ENCODE measurements at regions not wholly inside any gene's neighbourhood (a gene's known extent, or its start where the extent isn't known, plus 50 kb on each side); places are given as distances from the start of the nearest gene placed in this dataset.
A peak's percentile ranks its signal among the peaks of the same experiment; 100 is the strongest.
"Not testable (repeated sequence)": the region's sequence is repeated elsewhere in the genome, so short reads cannot be mapped to it uniquely, and the experiment has no call there.

DNA sequence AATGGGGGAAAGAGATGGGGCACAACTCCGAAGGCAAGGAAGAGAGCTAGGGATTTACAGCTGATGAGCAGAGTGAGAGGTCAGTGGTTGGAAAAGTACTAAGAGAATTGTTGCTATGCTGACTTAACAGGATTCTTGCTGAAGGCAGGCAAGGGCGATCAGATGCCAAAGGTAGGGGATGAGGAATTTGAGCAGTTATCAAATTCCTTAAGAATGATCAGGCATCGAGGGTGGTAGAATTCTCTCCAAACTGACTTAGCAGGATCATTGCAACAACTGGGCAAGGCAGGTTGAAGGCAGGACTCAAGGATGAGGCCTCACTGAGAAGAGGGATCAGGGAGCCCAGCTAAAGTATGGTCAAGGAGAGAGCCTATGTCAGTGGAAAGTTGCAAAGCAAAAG is 171.0 kb downstream of the HSD17B3 start:
- no peak for DNase-seq

DNA sequence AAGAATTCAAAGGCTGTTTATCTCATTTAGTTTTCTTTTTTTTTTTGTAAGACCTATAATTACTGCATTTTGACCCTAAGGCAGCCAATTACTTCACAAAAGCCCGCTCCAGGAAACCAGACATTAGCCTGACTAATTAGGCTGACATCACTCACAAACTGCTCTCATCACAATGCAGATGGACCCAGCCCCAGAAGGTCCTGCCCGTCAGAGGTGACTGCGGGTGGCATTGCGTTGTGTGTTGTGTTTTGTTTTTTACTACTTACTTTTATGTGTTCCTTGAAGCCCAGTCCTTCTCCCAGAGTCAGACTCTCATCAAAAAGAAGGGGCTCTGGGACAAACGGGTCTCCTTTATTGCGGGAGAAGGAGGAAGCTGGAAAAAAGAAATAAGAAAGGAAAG is 172.2 kb downstream of the HSD17B3 start:
- no peak for DNase-seq

DNA sequence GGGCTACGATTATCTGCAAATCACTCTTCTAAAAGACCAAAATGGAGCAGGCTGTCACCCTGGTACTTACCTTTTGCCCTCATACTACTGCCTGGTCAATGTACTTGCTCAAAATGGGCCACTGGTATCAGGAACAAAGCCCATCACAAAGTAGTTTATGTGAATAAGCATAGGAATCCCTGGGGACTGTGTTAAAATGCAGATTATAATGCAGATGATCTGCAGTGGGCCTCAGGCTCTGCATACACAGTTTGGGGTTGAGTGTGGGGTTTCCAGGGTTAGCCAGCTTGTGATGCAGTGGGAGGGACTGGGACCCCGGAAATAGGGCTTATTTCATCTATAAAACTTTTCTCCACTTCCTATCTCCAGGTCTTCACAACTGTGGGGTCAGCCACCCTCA is 173.1 kb downstream of the HSD17B3 start:
- no peak for DNase-seq

DNA sequence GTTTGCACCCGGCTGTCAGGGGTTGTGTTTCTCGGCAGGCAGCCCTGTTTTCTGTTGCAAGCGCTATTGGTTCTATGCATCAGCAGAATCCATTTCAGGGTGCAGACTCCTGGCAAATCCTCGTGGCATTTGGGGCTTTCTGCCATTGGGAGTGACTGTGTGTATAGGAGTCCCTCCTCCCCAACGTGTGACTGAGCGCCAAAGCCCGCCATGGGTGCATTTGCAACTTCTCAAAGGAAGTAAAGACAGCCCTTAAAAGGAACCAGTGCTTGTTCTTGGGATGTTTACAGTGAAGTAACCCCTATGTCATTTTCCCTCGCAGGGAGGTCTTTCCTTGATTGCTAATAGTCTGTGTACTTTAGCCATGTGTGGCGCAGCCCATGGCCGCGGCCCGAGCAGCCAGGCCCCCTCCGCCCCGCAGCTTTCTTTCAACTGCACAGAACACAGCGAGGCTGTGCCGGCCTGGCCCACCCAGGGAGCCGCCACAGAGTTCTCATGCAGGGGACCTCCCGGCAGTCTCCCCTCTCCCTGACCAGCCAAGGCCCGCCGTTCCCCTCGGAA is 175.6 kb downstream of the HSD17B3 start:
- DNase-seq = no peak

DNA sequence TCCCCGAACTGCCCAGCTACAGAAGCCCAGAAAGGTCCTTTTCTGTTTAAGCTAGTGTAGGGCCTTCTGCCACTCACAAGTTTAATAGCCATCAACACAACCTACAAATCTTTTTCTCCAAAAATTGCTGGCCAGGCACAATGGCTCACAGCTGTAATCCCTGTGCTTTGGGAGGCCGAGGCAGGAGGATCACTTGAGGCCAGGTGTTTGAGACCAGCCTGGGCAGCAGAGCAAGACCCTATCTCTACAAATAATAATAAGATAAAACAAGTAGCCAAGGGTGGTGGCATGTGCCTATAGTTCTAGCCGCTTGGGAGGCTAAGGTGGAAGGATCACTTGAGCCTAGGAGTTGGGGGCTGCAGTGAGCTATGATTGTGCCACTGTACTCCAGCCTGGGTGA is 176.4 kb downstream of the HSD17B3 start:
- no peak for DNase-seq

DNA sequence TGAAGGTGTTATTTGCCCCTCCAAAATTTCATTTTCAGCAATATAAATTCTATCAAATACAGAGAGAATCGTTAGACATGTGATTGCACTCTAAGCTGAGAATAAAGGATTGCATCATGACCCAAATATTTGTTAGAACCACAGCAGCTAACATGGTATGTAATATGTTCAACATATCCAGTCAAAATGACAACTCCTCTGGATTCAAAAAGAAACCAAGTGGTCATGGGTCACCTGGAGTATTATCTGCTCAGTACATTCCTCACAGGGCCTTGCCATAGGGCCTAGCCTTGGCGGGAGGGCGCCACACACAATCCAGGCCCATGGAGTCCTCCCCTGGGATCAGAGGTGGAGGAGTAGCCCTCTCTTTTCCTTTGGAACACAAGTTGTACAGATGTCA is 179.2 kb downstream of the HSD17B3 start:
- no peak for DNase-seq

DNA sequence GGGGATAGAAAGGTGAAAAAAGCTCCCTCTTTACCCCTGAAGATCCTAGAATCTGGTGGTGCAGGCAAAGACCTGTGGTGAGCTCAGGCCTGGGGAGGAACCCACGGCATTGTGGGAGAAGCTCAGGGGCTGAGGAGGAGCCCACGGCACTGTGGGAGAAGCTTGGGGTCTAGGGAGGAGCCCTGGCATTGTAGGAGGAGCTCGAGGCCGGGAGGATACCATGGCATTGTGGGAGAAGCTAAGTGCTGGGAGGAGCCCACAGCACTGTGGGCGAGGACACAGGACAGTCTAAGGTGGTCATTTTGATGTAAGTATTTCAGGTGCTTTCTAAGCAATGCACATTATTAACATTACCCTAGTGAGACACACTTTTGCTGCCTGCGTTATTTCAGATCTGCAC is 179.7 kb downstream of the HSD17B3 start:
- no peak for DNase-seq

DNA sequence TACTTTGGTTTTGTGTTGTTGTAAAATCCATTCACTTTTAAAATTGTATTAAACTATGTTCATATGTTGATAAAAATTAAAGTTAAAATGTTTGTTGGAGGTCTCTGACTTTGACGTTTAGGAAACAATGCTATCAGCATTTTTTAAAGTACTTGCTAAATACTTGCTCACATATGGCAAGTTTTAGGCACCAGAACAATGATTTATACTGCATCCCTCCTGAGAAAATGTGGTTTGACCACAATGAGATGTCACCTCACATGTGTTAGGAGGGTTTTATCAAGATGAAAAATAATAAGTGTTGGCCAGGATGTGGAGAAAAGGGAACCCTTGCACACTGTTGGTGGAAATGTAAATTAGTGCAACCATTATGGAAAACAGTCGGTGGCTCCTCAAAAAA is 180.8 kb downstream of the HSD17B3 start:
- no peak for DNase-seq

DNA sequence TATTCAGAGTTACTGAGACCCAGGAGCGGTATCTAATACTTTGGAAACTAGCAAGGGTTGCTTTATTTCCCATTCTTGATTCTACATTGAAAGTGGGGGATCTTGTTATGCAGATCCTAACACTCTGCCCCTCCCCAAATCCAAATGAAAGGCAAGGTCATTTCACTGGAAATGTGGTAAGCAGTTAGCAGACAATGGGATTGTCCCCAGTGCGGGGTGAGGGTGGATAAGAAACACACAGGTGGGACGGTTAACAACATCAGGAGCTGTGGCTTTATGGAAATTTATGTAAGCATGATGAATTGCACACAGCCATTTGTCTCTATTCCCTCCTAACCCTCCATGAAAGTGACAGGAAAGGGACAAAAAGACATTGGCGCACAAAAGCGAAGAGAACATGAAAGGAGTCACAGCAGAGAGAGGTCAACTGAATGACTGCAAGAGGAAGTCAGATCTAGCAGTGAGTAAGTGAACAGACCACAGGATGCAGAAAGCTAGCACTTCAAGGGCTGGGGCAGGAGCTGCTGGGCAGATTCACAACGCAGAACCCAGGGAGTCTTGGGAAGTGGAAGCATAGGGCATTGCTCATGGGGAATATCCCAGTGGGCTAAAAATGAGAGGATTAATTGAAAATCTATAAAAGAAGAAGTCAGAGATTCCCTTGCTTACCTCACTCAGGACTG is 184.4 kb downstream of the HSD17B3 start:
- DNase-seq = peak; percentile 19

DNA sequence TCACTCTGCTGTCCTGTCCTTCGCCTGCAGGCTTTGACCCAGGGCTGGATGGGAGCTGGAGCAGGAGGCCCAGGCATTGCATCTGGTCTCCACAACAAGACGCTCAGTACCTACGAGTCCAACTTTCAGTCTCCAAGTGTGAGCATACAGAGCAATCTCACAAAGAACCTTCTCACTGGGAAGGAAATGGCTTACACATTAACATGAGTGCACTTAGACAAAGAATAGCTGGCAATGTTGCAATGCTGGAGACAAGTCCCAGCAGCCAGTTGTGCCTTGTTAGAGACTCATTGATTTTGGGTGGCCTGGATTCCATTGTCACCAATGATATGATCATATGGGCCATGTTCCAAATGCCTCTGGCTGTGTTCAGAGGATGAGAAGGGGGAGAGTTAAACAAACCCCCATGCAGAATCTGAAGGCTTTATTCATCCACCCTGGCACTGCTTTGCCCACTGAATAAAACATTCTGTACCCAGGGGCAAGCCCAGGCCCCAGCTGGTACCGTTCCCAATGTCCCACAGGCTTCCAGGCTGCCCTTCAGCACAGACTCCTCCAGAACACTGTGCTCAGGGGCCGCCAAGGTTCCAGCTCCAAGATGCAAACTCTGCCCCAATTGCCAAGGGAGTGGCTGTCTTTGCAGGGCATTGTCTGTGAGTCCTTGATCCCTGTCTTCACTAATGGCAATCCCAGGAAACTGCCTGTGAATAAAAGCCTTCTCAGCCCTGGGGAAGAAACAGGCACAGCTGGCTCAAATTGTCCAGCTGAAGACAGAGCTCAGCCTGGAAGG is 185.5 kb downstream of the HSD17B3 start:
- no peak for DNase-seq

DNA sequence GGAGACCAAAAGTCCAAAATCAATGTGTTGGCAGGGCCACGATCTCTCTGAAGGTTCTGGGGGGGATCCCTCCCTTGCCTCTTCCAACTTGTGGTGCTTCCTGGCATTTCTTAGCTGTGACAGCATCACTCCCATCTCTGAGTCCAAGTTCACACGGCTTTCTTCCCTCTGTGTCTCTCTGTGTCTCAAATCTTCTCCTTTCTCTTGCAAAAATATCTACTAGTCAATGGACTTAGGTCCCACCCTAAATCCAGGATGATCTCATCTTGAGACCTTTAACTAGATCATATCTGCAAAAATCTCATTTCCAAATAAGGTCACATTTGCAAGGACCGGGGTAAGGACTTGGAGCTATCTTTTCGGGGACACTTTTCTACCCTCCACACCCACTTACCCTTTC is 186.1 kb downstream of the HSD17B3 start:
- no peak for DNase-seq

DNA sequence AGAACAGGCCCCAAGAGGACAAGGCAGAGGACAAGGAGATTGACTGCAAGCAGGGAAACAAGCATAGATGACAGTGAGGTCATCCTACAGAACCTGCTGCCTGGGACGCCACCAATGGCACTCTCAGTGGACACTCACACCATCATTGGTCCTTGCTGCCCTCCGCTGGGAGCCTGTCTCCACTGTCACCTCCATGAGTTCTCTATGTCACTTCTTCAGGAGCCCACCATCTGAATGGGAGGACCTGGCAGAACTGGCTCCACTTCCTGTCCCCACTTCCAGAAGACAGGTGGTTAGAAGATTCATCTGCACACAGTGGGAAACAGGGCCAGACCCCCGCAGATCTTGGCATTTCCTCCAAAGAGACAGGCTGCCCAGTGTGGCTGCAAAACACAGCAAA is 188.9 kb downstream of the HSD17B3 start:
- DNase-seq = no peak

DNA sequence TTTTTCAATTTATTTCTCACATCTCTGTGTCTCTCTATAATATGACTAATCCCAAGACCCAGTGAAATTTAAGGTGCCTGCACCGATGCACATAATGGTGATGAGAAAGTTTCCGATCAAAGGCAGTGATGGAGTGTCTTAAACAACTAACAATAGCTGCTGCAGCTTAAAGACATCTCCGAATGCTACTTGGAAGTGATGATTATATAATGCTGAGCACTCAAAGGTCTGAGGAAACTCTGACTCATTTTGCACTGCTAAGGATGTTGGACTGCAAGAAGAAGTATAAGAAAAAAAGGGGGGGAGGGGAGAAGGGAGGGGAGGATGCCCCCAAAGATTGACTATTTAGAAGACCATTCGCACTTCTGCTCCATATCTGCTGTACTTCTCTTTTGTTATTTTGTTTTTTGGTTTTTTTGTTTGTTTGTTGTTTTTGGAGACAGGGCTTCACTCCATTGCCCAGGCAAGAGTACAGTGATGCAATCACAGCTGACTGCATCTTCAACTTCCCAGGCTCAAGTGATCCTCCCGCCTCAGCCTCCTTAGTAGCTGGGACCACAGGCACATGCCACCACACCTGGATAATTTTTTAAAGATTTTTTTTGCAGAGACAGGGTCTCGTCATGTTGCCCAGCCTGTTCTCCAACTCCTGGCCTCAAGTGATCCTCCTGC is 192.2 kb downstream of the HSD17B3 start:
- peak; percentile 8 for DNase-seq

DNA sequence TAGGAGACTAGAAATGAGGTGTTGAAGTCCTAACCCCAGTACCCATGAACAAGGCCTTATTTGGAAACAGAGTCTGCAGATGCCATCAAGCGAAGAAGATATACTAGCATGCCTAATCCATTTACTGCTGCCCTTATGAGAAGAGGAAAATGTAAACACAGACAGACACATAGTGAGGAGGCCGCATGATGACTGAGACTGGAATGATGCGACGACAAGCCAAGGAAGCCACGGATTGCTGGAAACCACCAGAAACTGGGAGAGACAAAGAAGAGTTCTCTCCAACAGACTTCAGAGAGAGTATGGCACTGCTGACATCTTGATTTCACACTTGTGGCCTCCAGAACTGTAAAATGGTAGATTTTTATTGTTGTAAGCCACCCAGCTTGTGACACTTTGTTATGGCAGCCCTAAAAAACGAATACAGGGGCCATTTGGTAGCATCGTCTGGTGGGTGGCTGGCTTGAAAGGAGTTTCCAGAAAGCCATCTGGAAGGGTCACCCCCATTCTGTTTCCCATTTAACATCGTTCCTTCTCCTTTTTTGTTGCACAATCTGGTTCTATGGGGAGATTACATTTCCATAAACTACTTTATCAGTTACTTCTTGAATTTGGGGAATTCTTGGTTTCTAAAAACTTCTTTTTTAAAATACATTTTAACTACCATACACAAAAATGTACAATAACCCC is 193.1 kb downstream of the HSD17B3 start:
- DNase-seq = no peak

DNA sequence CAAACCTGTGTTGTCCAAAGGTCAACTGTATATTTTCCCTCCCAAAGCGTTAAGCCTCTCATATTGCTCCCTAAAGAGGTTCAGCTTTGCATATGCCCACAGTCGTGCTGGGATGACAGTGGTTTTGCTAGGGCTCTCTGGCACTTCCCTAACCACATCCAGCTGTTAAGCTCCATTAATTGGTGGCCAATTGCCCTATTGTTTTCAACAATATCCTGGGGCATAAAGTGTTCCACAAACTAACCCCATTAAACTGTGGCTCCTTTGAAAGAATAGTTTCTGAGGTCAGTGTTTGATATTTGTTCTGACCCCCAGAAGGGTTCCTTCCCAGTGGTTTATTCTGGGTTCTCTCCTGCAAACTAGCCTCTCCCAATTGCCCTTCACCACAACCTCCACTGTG is 194.5 kb downstream of the HSD17B3 start:
- DNase-seq = no peak

DNA sequence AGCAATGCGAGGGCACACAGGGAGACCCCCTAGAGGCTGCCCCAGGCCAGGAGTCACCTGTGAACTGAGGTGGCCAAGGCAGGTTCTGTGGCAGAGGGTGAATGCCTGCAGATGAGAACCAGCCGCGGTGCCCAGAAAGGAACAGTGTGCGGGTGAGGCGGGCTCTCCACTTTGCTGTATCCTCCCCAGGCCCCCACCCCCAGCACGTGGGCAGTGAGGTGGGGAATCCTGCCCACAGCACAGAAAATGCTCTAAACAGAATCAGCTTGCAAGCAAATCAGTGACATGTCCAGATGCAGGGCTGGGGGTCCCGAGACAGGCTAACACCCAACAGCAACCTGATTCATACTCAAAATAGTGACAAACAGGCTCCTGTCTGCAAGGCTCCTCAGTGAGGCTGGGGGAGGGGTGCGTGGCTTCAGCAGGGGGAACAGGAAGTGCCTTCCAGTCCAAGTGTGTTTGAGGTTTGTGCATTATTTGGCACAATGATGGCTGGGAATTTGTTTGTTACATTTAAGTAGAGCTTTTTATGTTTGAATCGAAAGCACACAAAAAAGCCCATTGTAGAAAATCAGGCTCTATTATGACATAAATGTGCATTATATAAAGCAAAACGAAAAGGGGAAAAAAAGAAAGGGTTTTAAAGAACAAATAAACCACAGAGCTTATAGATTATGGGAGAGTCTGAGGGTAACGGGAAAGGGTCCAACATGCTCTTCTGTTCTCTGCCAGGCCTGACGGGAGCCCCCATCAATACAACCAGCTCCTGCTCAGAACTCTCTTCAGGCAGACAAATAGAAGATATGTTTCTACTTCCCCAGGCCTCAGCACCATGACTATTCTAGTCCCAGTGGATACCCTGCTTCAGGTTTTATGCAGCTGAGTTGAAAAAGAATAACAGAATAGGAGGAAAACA is 201.3 kb downstream of the HSD17B3 start:
- no peak for DNase-seq

DNA sequence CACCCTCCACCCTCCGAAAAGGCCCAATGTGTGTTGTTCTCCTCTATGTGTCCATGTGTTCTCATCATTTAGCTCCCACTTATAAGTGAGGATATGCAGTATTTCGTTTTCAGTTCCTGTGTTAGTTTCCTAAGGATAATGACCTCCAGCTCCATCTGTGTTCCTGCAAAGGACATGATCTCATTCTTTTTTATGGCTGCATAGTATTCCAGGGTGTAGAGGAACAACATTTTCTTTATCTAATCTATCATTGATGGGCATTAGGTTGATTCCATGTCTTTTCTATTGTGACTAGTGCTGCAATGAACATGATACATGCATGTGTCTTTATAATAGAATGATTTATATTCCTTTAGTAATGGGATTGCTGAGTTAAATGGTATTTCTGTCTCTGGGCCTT is 211.3 kb downstream of the HSD17B3 start:
- not testable (repeated sequence) for DNase-seq

DNA sequence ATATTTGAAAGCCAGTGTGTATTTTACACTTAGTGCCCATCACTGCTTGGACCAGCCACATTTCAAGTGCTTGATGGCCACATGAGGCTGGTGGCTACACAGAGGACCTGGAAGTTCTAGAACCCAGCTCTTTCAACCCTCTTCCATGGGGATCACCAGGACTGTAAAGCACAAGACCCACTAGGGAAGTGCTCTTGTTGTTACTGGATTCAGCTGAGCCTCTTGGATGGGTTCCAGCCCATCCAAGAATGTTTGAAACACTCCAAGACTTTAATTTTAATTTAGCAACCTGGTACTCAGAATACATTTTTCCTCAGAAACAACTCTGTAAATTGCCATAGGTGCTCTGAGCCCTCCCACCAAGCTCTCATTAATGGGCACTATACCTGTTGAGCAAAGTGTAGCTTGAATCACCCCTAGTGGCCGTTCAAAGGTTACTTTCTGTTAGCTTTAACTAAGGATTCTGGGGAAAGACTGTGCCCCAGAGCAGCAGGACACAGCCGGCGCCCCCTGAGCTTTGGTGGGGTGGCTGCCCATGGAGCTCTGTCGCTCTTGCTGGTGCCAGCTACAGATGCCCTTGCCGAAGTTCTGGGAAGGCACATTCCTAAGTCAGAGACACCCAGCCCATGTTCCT is 212.4 kb downstream of the HSD17B3 start:
- no peak for DNase-seq

DNA sequence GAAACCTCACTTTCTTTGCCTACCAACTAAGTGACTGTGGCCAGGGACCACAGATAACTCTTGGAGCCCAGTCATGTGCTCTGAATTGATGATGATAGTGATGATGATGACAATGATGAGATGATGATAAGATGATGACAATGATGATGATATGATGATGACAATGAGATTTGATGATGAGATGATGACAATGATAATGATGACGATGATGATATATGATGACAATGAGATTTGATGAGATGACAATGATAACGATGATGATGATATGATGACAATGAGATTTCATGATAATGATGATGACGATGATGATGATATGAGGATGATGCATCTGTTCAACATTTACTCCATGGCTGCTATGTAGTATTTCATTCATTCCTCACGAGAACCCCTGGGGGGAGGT is 213.0 kb downstream of the ERCC6L2 start:
- DNase-seq = no peak

DNA sequence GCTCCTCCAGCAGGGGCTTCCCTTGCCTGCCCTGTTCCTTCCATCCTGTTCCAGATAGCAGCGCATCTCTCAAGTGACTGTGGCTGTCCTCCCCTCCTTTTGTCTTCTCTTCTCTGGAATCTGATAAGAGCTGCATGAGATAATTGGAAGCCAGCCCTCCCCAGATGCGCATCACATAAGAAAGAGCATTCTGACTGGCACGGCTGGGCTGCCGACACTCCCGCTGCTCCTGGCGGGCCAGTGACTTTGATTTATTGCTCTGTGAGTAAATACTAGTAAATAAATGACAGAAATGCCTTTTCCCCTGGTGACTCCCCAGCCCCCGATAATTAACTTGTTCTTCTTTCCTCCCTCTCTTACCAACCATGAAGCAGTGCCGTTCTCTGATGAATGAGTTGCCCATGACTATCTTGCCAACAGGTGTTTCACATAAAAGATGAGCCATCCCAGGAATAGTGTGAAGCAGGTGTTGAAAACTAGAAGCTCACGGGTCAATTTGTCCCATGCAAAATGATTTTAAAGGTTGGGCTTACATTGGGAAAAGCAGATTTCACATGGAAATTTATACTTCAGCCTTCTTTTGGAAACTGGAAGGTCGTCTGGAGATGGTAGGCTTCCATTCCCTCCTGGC is 212.3 kb downstream of the ERCC6L2 start:
- DNase-seq = no peak

DNA sequence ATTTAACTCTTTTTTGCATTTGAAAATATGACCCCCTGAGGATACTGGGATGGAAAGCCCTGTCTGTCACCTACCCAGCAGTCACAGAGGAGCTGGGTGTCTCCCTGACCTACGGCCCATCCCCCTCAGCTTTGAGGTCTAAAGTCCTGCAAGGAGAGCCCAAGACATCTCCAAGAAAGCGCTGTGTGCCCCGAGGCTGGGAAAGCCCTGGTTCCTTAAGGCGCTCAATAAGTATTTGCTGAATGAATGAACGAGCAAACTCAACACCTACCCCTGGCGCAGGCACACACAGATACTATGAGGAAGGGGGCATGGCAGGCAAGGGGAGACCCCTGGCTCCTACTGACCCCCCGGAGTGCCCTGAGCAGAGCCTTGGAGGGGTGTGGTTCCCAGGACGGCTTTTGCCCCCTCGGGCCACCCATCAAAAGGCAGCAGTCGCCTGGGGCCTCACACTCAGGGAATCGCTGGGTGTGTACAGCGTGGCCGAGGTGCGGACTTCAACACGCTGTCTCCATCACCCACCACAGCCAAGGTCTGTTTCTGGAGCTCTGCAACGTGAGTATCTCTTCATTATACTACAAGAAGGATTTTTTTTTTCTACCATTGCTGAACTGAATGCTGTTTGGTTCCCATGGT is 211.6 kb downstream of the ERCC6L2 start:
- DNase-seq = no peak

All from activated CD4-positive, alpha-beta T cell treated with anti-CD3 and anti-CD28 coated beads, Interleukin-2, amount 50 U/mL, for 16 hours (primary cell).